MCF 10A (cell line): ENCODE measurements at regions not wholly inside any gene's neighbourhood (a gene's known extent, or its start where the extent isn't known, plus 50 kb on each side); places are given as distances from the start of the nearest gene placed in this dataset.

ENCODE experiments used
- BruUV-seq: library from RNA; stranded (reverse); fragments of 400-500 nt; replicated peaks from 2 replicates; lab custom pipeline; 2021; lab: Mats Ljungman, UMichigan
- CTCF ChIA-PET: fragments of 300-600 bp; sonication (Branson Sonifier 250); formaldehyde crosslinking; extraction: SDS; loops from one replicate; lab custom pipeline; 2021; ENCODE audit warnings: antibody characterized with exemption, inconsistent platforms; lab: Yijun Ruan, JAX
- POLR2A ChIA-PET: fragments of 300-600, 350-650 bp; sonication (Branson Sonifier 250); formaldehyde crosslinking; extraction: SDS; loops from one replicate; lab custom pipeline; 2020; ENCODE audit warnings: antibody characterized with exemption, inconsistent platforms; lab: Yijun Ruan, JAX
- DNase-seq: peaks from one replicate; pipeline ENCODE4 v3.0.0-alpha.2; 2018; ENCODE audit not compliant: unreplicated experiment
- H3K27ac Mint-ChIP-seq: one replicate; pipeline ENCODE4 v1.8.0; 2022; ENCODE audit warnings: mild to moderate bottlenecking, low read depth, mixed read lengths; ENCODE audit not compliant: unreplicated experiment
- H3K27me3 Mint-ChIP-seq: one replicate; pipeline ENCODE4 v1.8.0; 2022; ENCODE audit warnings: mixed read lengths; ENCODE audit not compliant: insufficient read depth, unreplicated experiment
- H3K36me3 Mint-ChIP-seq: one replicate; pipeline ENCODE4 v1.8.0; 2022; ENCODE audit warnings: mild to moderate bottlenecking, moderate library complexity, mixed read lengths; ENCODE audit not compliant: insufficient read depth, unreplicated experiment
- H3K4me1 Mint-ChIP-seq: one replicate; pipeline ENCODE4 v1.8.0; 2022; ENCODE audit warnings: mixed read lengths; ENCODE audit not compliant: insufficient read depth, unreplicated experiment
- H3K4me3 Mint-ChIP-seq: one replicate; pipeline ENCODE4 v1.8.0; 2022; ENCODE audit warnings: mild to moderate bottlenecking, moderate library complexity, mixed read lengths; ENCODE audit not compliant: unreplicated experiment
- H3K9me3 Mint-ChIP-seq: one replicate; pipeline ENCODE4 v1.8.0; 2022; ENCODE audit warnings: mixed read lengths; ENCODE audit not compliant: unreplicated experiment
- CTCF ChIP-seq: fragments of 200-600 bp; IDR thresholded peaks from one replicate; pipeline ENCODE4 v1.8.0; 2022; ENCODE audit warnings: antibody characterized with exemption, mild to moderate bottlenecking; ENCODE audit not compliant: unreplicated experiment
- intact Hi-C: fragments of 100-400 bp; cut with micrococcal nuclease; formaldehyde crosslinking; loops from 2 replicates; pipeline ENCODE4 v1.14.1; 2022

GRCh38 chr5:3051400-3051799, 299.9 kb upstream of the IRX2 start:
- CTCF ChIA-PET = no interaction called here
- POLR2A ChIA-PET = no interaction called here
- Mint-ChIP-seq H3K36me3 (no peaks in the 10 kb centered on the region), H3K27ac (no peak overlapping the region), H3K4me3 (no peak overlapping the region), H3K27me3 (no peaks in the 10 kb centered on the region), H3K9me3 (no peaks in the 10 kb centered on the region), H3K4me1 (no peaks in the 10 kb centered on the region)
- no TSS peak for BruUV-seq
- no peak for TF ChIP-seq CTCF
- intact Hi-C loops = no loop called here
- DNase-seq = no peak

GRCh38 chr5:3050863-3051262, 299.4 kb upstream of the IRX2 start:
- H3K4me3 Mint-ChIP-seq = no peak overlapping the region
- TF ChIP-seq CTCF = no peak
- no peak overlapping the region for H3K27ac Mint-ChIP-seq
- no peaks in the 10 kb centered on the region for H3K9me3 Mint-ChIP-seq
- H3K36me3 Mint-ChIP-seq = no peaks in the 10 kb centered on the region
- H3K4me1 Mint-ChIP-seq = no peaks in the 10 kb centered on the region
- no peaks in the 10 kb centered on the region for H3K27me3 Mint-ChIP-seq
- BruUV-seq = no TSS peak
- intact Hi-C loops = no loop called here
- DNase-seq = no peak
- CTCF ChIA-PET = no interaction called here
- POLR2A ChIA-PET = no interaction called here

GRCh38 chr5:3049261-3049660, 297.8 kb upstream of the IRX2 start:
- intact Hi-C loops = no loop called here
- TF ChIP-seq CTCF = no peak
- Mint-ChIP-seq H3K27ac (no peak overlapping the region), H3K27me3 (no peaks in the 10 kb centered on the region), H3K9me3 (no peaks in the 10 kb centered on the region), H3K4me1 (no peaks in the 10 kb centered on the region), H3K36me3 (no peaks in the 10 kb centered on the region), H3K4me3 (no peak overlapping the region)
- DNase-seq = no peak
- ChIA-PET CTCF (no interaction called here), POLR2A (no interaction called here)
- no TSS peak for BruUV-seq

GRCh38 chr5:3047212-3047774, 295.8 kb upstream of the IRX2 start:
- intact Hi-C loops = no loop called here
- BruUV-seq = no TSS peak
- Mint-ChIP-seq H3K36me3 (no peaks in the 10 kb centered on the region), H3K4me1 (no peaks in the 10 kb centered on the region), H3K27ac (no peak overlapping the region), H3K4me3 (no peak overlapping the region), H3K9me3 (peaks cover 8% of the 10 kb centered on the region), H3K27me3 (no peaks in the 10 kb centered on the region)
- TF ChIP-seq CTCF = no peak
- ChIA-PET CTCF (interaction anchor here (0.6 kb wide), 1 partner anchor 279 kb away, joined by 4 read pairs; no protein-coding TSS in a partner anchor), POLR2A (no interaction called here)
- no peak for DNase-seq
